AG09309 (cell line): ENCODE measurements at regions not wholly inside any gene's neighbourhood (a gene's known extent, or its start where the extent isn't known, plus 50 kb on each side); places are given as distances from the start of the nearest gene placed in this dataset.

ENCODE experiments used
- DNase-seq: peaks from one replicate; pipeline ENCODE4 v3.0.0-alpha.2; 2010; ENCODE audit warnings: low read depth
- H3K4me3 ChIP-seq: 2 replicates; pipeline ENCODE4 v1.5.1; 2011; ENCODE audit warnings: mild to moderate bottlenecking, low read depth, low read length, moderate library complexity; ENCODE audit not compliant: control insufficient read depth
- CTCF ChIP-seq: IDR thresholded peaks from 2 replicates; pipeline ENCODE4 v1.5.1; 2011; ENCODE audit warnings: mild to moderate bottlenecking, low read depth, low read length, inconsistent platforms; ENCODE audit not compliant: insufficient read depth, control insufficient read depth; ENCODE audit errors: missing control alignments

GRCh38 chr13:61727767-61728166 lies 312.1 kb upstream of the PCDH20 start:
- TF ChIP-seq CTCF = no peak
- no peak for DNase-seq
- no peak overlapping the region for H3K4me3 ChIP-seq

GRCh38 chr13:61725806-61726205 lies 310.2 kb upstream of the PCDH20 start:
- no peak overlapping the region for H3K4me3 ChIP-seq
- no peak for TF ChIP-seq CTCF
- no peak for DNase-seq

GRCh38 chr13:61722119-61722518 lies 306.5 kb upstream of the PCDH20 start:
- DNase-seq = no peak
- no peak overlapping the region for H3K4me3 ChIP-seq
- TF ChIP-seq CTCF = no peak

- TF ChIP-seq CTCF = no peak
- DNase-seq = no peak
Measured at GRCh38 chr13:61712621-61713020, 297.0 kb upstream of the PCDH20 start.

GRCh38 chr13:61709258-61709657 lies 293.6 kb upstream of the PCDH20 start:
- DNase-seq = no peak
- TF ChIP-seq CTCF = no peak

More at GRCh38 chr13:61712621-61713020, 297.0 kb upstream of the PCDH20 start:
- H3K4me3 ChIP-seq = no peak overlapping the region

GRCh38 chr13:61706899-61707298 lies 291.2 kb upstream of the PCDH20 start:
- no peak for DNase-seq
- no peak for TF ChIP-seq CTCF
- H3K4me3 ChIP-seq = no peak overlapping the region

More at GRCh38 chr13:61709258-61709657, 293.6 kb upstream of the PCDH20 start:
- H3K4me3 ChIP-seq = no peak overlapping the region

GRCh38 chr13:61700620-61701019 lies 285.0 kb upstream of the PCDH20 start:
- H3K4me3 ChIP-seq = no peak overlapping the region
- no peak for TF ChIP-seq CTCF
- DNase-seq = no peak
